Heart right ventricle (tissue), 16 donors: ENCODE measurements at regions not wholly inside any gene's neighbourhood (a gene's known extent, or its start where the extent isn't known, plus 50 kb on each side); places are given as distances from the start of the nearest gene placed in this dataset.

Source experiments
- ATAC-seq, 8 donors: fragments of 200-7000 bp; cut with Tn5 transposase; one replicate each; pipeline ENCODE4 v1.9.1; 2020; ENCODE audit warnings: mild to moderate bottlenecking in 8 of 8, moderate library complexity in 8 of 8, moderate number of reproducible peaks in 1 of 8
- DNase-seq, 2 donors: peaks; one replicate each; pipeline ENCODE4 v3.0.0-alpha.2; 2020
- H3K27ac ChIP-seq, 10 donors: fragments of 200-600 bp; sonication (generic) in 2 of 10; one replicate each; pipeline versions ENCODE4 v1.5.0 to v1.8.0; 2020 to 2022; ENCODE audit warnings: mild to moderate bottlenecking in 3 of 10
- H3K27me3 ChIP-seq, 7 donors: fragments of 200-600 bp; one replicate each; pipeline ENCODE4 v1.8.0; 2021 to 2022; ENCODE audit warnings: mild to moderate bottlenecking in 2 of 7
- H3K36me3 ChIP-seq, 9 donors: fragments of 200-600 bp; sonication (generic) in 1 of 9; one replicate each; pipeline versions ENCODE4 v1.5.0 to v1.8.0; 2020 to 2022; ENCODE audit warnings: mild to moderate bottlenecking in 2 of 9
- H3K4me1 ChIP-seq, 9 donors: fragments of 200-600 bp; sonication (generic) in 1 of 9; one replicate each; pipeline versions ENCODE4 v1.5.0 to v1.8.0; 2020 to 2022; ENCODE audit warnings: mild to moderate bottlenecking in 4 of 9
- H3K4me3 ChIP-seq, 10 donors: fragments of 200-600 bp; sonication (generic) in 2 of 10; one replicate each; pipeline versions ENCODE4 v1.5.0 to v1.8.0; 2020 to 2022; ENCODE audit warnings: mild to moderate bottlenecking in 7 of 10, moderate library complexity in 2 of 10
- H3K9me3 ChIP-seq, 11 donors: fragments of 200-600 bp in 10 of 11; sonication (generic) in 2 of 11; one replicate each; pipeline versions ENCODE4 v1.5.0 to v1.8.0; 2013 to 2022; ENCODE audit warnings: mild to moderate bottlenecking in 2 of 11, control low read depth in 1 of 11, moderate library complexity in 1 of 11
- WGBS, 2 donors: extraction: QIAGEN DNeasy Blood & Tissue Kit; methylation state at CpG; one replicate each; pipeline ENCODE4 v1.1.7; 2013; ENCODE audit warnings: inconsistent platforms in 1 of 2; 5-methylcytosine and 5-hydroxymethylcytosine counted together
- intact Hi-C, 10 donors: fragments of 100-400 bp; cut with DNase I; formaldehyde crosslinking; loops; one replicate each; pipeline versions ENCODE4 v1.11.1 to v1.14.2; 2022
- TF ChIP-seq, protein P1 (sequence below), 9 donors: fragments of 200-600 bp; sonication (generic) in 2 of 9; IDR thresholded peaks; one replicate each; pipeline versions ENCODE4 v1.5.0 to v1.8.0; 2021 to 2022; ENCODE audit warnings: antibody characterized with exemption in 9 of 9, mild to moderate bottlenecking in 5 of 9, moderate library complexity in 1 of 9
- donor health status: Arrhythmogenic right ventricular cardiomyopathy.
- donor health status: ischemic (EF 13 %, LVEDD 7.1; RV severe dilation, severe dysfunction).
- donor health status: healthy with polysubstance abuse.
- donor health status: DM: no; HTN: yes; CAD: no.
- donor health status: DM: no; HTN: no; CAD: no.
- donor health status: ischemic (EF 25% LVEDD 6.9; RV normal size, moderate dysfunction).
- donor health status: ischemic (EF 25% LVEDD 5.7; RV mildly dilated, moderate dysfunction).
- donor health status: healthy.
- donor health status: DM: yes; HTN: yes; CAD: no.
- donor health status: Ischemic cardiomyopathy.
- donor health status: ischemic (EF 35%, LVEDD 5.7; RV mildly dilated, moderate dysfunction).
- donor health status: nonischemic (EF 11% LVEDD 7.7; RV severe dilation, severe dysfunction).
- donor health status: DM: yes; HTN: yes; CAD: no.
- donor health status: PGD.
- donor health status: ischemic (EF 29% LVEDD 5.4; RV normal size, mild dysfunction).
- donor health status: nonischemic (EF 23%, LVEDD 6.1; RV moderate dilation, normal function).

DNA sequence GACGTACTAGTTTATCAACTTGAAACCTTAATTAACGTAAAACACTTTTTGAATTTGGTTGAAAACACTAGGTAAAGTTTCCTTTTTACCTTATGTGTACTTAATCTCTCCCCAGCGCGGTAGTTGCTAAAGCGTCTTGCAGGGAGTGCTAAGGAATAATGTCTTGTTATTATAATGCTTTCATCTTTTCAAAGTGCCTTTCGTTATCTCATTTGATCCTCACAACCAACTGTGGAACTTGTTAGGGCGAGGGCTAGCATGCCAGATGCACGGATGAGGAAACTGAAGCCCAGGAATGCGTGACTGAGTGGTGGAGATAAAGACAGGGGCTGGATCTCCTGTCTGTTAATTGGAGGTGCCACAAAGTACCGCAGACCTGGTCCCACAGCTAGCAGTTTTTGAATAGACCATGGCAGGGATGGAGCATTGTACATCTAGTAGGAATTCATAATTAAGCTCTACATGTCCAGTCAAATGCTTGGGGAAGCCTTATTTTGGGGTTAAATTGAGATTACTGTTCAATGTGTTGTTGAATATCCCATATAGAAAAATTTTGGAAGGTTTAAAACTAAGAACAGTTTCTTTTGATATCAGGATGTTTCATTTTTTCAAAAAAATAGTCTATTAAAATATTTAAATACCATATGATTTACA lies 234.3 kb downstream of the SH2D4B start:
- H3K36me3 ChIP-seq, result no peaks in the 10 kb centered on the region
- 40 to 47% methylated on average over 10 of the region's 10 CpGs for WGBS, 2 donors
- intact Hi-C loops, result no loop called here
- DNase-seq, result no peak
- H3K4me1 ChIP-seq, result no peaks in the 10 kb centered on the region
- H3K27ac ChIP-seq, result no peak overlapping the region
- peaks cover 0 to 14% (median 0%) of the 10 kb centered on the region in 7 donors for H3K27me3 ChIP-seq
- ATAC-seq, result no peak
- TF ChIP-seq, protein P1, sequence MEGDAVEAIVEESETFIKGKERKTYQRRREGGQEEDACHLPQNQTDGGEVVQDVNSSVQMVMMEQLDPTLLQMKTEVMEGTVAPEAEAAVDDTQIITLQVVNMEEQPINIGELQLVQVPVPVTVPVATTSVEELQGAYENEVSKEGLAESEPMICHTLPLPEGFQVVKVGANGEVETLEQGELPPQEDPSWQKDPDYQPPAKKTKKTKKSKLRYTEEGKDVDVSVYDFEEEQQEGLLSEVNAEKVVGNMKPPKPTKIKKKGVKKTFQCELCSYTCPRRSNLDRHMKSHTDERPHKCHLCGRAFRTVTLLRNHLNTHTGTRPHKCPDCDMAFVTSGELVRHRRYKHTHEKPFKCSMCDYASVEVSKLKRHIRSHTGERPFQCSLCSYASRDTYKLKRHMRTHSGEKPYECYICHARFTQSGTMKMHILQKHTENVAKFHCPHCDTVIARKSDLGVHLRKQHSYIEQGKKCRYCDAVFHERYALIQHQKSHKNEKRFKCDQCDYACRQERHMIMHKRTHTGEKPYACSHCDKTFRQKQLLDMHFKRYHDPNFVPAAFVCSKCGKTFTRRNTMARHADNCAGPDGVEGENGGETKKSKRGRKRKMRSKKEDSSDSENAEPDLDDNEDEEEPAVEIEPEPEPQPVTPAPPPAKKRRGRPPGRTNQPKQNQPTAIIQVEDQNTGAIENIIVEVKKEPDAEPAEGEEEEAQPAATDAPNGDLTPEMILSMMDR (IDR thresholded peaks at IDR 0.05), result no peak
- H3K4me3 ChIP-seq, result no peak overlapping the region
- H3K9me3 ChIP-seq, result no peaks in the 10 kb centered on the region

DNA sequence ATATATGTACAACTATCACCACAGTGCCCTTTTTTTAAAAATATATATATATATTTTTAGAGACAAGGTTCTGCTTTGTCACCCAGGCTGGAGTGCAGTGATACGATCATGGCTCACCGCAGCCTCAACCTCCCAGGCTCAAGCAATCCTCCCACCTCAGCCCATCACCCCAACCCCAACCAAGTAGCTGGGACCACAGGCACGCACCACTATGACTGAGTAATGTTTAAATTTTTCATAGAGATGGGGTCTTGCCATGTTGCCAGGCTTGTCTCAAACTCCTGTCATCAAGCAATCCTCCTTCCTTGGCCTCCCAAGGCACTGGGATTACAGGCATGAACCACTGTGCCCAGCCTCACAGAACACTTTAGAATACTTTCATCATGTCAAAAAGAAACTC lies 234.9 kb downstream of the SH2D4B start:
- H3K4me1 ChIP-seq, result no peaks in the 10 kb centered on the region
- intact Hi-C loops, result no loop called here
- no peak for ATAC-seq
- no peak overlapping the region for H3K4me3 ChIP-seq
- 78 to 89% methylated on average over 3 of the region's 3 CpGs for WGBS, 2 donors
- DNase-seq, result no peak
- H3K36me3 ChIP-seq, result no peaks in the 10 kb centered on the region
- no peak overlapping the region for H3K27ac ChIP-seq
- no peaks in the 10 kb centered on the region for H3K9me3 ChIP-seq
- peaks cover 0 to 14% (median 0%) of the 10 kb centered on the region in 7 donors for H3K27me3 ChIP-seq
- TF ChIP-seq, protein P1 (IDR thresholded peaks at IDR 0.05), result no peak

GRCh38 chr10:80784695-80785094 lies 247.0 kb downstream of the SH2D4B start:
- Histone ChIP-seq H3K36me3 (no peaks in the 10 kb centered on the region), H3K9me3 (no peaks in the 10 kb centered on the region), H3K4me3 (no peak overlapping the region), H3K27ac (no peak overlapping the region), H3K4me1 (no peaks in the 10 kb centered on the region), H3K27me3 (peaks cover 0 to 10% (median 0%) of the 10 kb centered on the region in 7 donors)
- TF ChIP-seq, protein P1 (IDR thresholded peaks at IDR 0.05), result no peak
- intact Hi-C loops, result no loop called here
- DNase-seq (no peak), ATAC-seq (no peak)
- WGBS, 2 donors, result 95 to 98% methylated on average over 2 of the region's 2 CpGs

GRCh38 chr10:80786322-80786721 lies 248.6 kb downstream of the SH2D4B start:
- 88 to 89% methylated on average over 1 of the region's 1 CpG for WGBS, 2 donors

More at GRCh38 chr10:80786322-80786721, 248.6 kb downstream of the SH2D4B start:
- Histone ChIP-seq H3K9me3 (no peaks in the 10 kb centered on the region), H3K4me3 (no peak overlapping the region), H3K27me3 (peaks cover 0 to 10% (median 0%) of the 10 kb centered on the region in 7 donors), H3K27ac (no peak overlapping the region), H3K4me1 (no peaks in the 10 kb centered on the region), H3K36me3 (no peaks in the 10 kb centered on the region)
- intact Hi-C loops, result no loop called here
- TF ChIP-seq, protein P1 (IDR thresholded peaks at IDR 0.05), result no peak
- no peak for DNase-seq
- no peak for ATAC-seq
